ENCODE measurements at regions not wholly inside any gene's neighbourhood (a gene's known extent, or its start where the extent isn't known, plus 50 kb on each side); places are given as distances from the start of the nearest gene placed in this dataset.

GRCh38 chr15:66964111-66964738 is 101.2 kb upstream of the SMAD3 start:
- no peaks in the 10 kb centered on the region for H3K36me3 ChIP-seq (ENCODE audit: control insufficient read depth, insufficient read depth, low read length)
- no peaks in the 10 kb centered on the region for H3K4me1 ChIP-seq (ENCODE audit: control insufficient read depth, insufficient read depth, low read length)
- no peaks in the 10 kb centered on the region for H3K9me3 Mint-ChIP-seq
- no peaks in the 10 kb centered on the region for H3K9me3 ChIP-seq (ENCODE audit: control insufficient read depth, low read length)
- no peak for DNase-seq
- peaks cover 9% of the 10 kb centered on the region for H3K27me3 Mint-ChIP-seq (ENCODE audit: insufficient read depth)
- H3K9ac ChIP-seq (ENCODE audit: extremely low read depth, low read length, poor library complexity, severe bottlenecking), result no peak overlapping the region
- no peak overlapping the region for H3K27ac Mint-ChIP-seq
- no peak overlapping the region for H3K27ac ChIP-seq (ENCODE audit: low read depth, low read length)
- H3K27me3 ChIP-seq (ENCODE audit: control insufficient read depth, insufficient read depth, low read length, poor library complexity, severe bottlenecking), result no peaks in the 10 kb centered on the region
- H3K4me3 Mint-ChIP-seq, result no peak overlapping the region
- no peak overlapping the region for H3K4me3 ChIP-seq (ENCODE audit: low read length)
- TF ChIP-seq CTCF (conservative IDR thresholded peaks at IDR 0.05), result no peak
- 96 to 100% methylated on average over 6 to 9 of the region's 9 CpGs for WGBS, 2 experiments (ENCODE audit: insufficient coverage in 1 of 2, insufficient read length in 1 of 2)
- peaks cover 11% of the 10 kb centered on the region for H3K4me1 Mint-ChIP-seq
- no peaks in the 10 kb centered on the region for H3K36me3 Mint-ChIP-seq (ENCODE audit: low read depth)

DNA sequence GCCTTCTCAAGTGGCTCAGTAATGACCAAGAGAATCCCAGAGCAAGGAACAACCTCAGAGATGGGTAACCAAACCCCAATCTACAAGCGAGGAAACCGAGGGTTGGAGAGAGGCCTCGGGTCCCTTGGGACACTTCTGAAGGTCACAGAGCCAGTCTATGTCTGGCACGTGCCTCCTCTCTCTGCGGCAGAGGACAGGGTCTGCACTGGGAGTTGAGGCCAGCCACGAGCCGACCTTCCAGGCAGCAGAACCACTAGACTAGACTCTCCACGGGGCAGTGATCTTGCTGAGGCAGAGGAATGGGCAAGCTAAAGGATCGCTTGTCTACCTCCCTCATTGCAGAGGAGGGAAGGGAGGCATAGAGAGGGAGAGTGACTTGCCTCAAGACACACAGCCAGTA is 100.6 kb upstream of the SMAD3 start:
- 82 to 99% methylated on average over 8 to 9 of the region's 9 CpGs for WGBS, 2 experiments (ENCODE audit: insufficient coverage in 1 of 2, insufficient read length in 1 of 2)
- H3K4me3 Mint-ChIP-seq, result no peak overlapping the region
- no peak for DNase-seq
- no peaks in the 10 kb centered on the region for H3K9me3 Mint-ChIP-seq
- Histone ChIP-seq H3K27ac (ENCODE audit: low read depth, low read length) (no peak overlapping the region), H3K9me3 (ENCODE audit: control insufficient read depth, low read length) (no peaks in the 10 kb centered on the region), H3K27me3 (ENCODE audit: control insufficient read depth, insufficient read depth, low read length, poor library complexity, severe bottlenecking) (no peaks in the 10 kb centered on the region), H3K9ac (ENCODE audit: extremely low read depth, low read length, poor library complexity, severe bottlenecking) (no peak overlapping the region), H3K36me3 (ENCODE audit: control insufficient read depth, insufficient read depth, low read length) (no peaks in the 10 kb centered on the region), H3K4me1 (ENCODE audit: control insufficient read depth, insufficient read depth, low read length) (no peaks in the 10 kb centered on the region), H3K4me3 (ENCODE audit: low read length) (no peak overlapping the region)
- H3K27me3 Mint-ChIP-seq (ENCODE audit: insufficient read depth), result peaks cover 7% of the 10 kb centered on the region
- no peaks in the 10 kb centered on the region for H3K36me3 Mint-ChIP-seq (ENCODE audit: low read depth)
- no peak for TF ChIP-seq CTCF (conservative IDR thresholded peaks at IDR 0.05)
- H3K27ac Mint-ChIP-seq, result no peak overlapping the region
- H3K4me1 Mint-ChIP-seq, result peaks cover 9% of the 10 kb centered on the region

DNA sequence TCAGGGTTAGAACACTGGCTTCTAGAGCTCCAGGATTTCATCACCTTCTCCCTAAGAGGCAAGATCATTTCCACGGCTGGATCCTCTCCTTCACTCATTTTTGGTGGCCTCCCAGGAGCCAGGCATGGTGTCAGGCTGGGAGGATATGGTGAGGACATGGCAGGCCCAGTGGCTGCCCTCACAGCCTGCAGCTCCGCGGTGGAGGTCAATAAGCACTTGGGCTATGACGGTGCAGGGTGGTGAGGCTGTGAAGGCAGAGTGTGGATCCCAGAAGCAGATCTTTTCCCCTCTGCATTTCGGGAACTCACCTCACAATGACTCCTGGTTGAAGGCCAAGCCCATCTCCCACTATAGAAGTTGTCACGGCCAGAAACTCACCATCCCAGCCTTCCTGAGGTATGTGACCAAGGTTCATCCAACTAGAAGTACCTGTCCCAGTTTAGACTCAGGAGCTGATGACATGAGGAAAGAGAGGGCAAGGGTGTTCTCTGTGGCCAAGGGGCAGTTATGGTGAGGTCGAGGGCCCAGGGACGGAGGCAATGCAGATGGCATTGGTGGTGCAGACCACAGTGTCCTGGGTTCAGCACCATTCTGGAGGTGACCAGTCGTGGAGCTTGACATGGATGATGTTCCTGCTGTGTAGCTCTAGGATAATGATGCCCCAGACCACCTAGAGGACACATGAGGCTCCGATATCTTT is 100.1 kb upstream of the SMAD3 start:
- Mint-ChIP-seq H3K4me3 (no peak overlapping the region), H3K27ac (no peak overlapping the region), H3K9me3 (no peaks in the 10 kb centered on the region), H3K27me3 (ENCODE audit: insufficient read depth) (peaks cover 7% of the 10 kb centered on the region), H3K4me1 (peaks cover 7% of the 10 kb centered on the region), H3K36me3 (ENCODE audit: low read depth) (no peaks in the 10 kb centered on the region)
- Histone ChIP-seq H3K4me3 (ENCODE audit: low read length) (no peak overlapping the region), H3K27me3 (ENCODE audit: control insufficient read depth, insufficient read depth, low read length, poor library complexity, severe bottlenecking) (no peaks in the 10 kb centered on the region), H3K9ac (ENCODE audit: extremely low read depth, low read length, poor library complexity, severe bottlenecking) (no peak overlapping the region), H3K9me3 (ENCODE audit: control insufficient read depth, low read length) (no peaks in the 10 kb centered on the region), H3K4me1 (ENCODE audit: control insufficient read depth, insufficient read depth, low read length) (no peaks in the 10 kb centered on the region), H3K27ac (ENCODE audit: low read depth, low read length) (no peak overlapping the region), H3K36me3 (ENCODE audit: control insufficient read depth, insufficient read depth, low read length) (no peaks in the 10 kb centered on the region)
- no peak for DNase-seq
- no peak for TF ChIP-seq CTCF (conservative IDR thresholded peaks at IDR 0.05)
- 85 to 93% methylated on average over 8 to 10 of the region's 10 CpGs for WGBS, 2 experiments (ENCODE audit: insufficient coverage in 1 of 2, insufficient read length in 1 of 2)
